Right lobe of liver (tissue), 6 donors: ENCODE measurements at regions not wholly inside any gene's neighbourhood (a gene's known extent, or its start where the extent isn't known, plus 50 kb on each side); places are given as distances from the start of the nearest gene placed in this dataset.

ENCODE experiments used
- ATAC-seq, 4 donors: fragments of 200-7000 bp; cut with Tn5 transposase; one replicate each; pipeline ENCODE4 v1.9.1; 2020; ENCODE audit warnings: mild to moderate bottlenecking in 4 of 4, moderate library complexity in 4 of 4
- DNase-seq, 3 donors: peaks; one replicate each; pipeline ENCODE4 v3.0.0-alpha.2; 2020
- H3K27ac ChIP-seq, 3 donors: fragments of 200-600 bp; one replicate each; pipeline ENCODE4 v1.8.0; 2022
- H3K27me3 ChIP-seq, 2 donors: fragments of 200-600 bp; one replicate each; pipeline ENCODE4 v1.8.0; 2022
- H3K36me3 ChIP-seq, 4 donors: fragments of 200-600 bp; sonication (generic) in 1 of 4; one replicate each; pipeline versions ENCODE4 v1.5.1 to v1.8.0; 2017 to 2022; ENCODE audit warnings: control low read depth in 1 of 4
- H3K4me1 ChIP-seq, 4 donors: fragments of 200-600 bp; sonication (generic) in 1 of 4; one replicate each; pipeline versions ENCODE4 v1.5.1 to v1.8.0; 2017 to 2022; ENCODE audit warnings: control low read depth in 1 of 4
- H3K4me3 ChIP-seq, 3 donors: fragments of 200-600 bp; one replicate each; pipeline ENCODE4 v1.8.0; 2022
- H3K9me3 ChIP-seq, 4 donors: fragments of 200-600 bp; sonication (generic) in 1 of 4; one replicate each; pipeline versions ENCODE4 v1.5.1 to v1.8.0; 2017 to 2022; ENCODE audit warnings: control low read depth in 1 of 4
- WGBS: methylation state at CpG from one replicate; pipeline ENCODE4 v1.1.6; 2018; ENCODE audit warnings: low coverage, low lambda C conversion rate; ENCODE audit not compliant: insufficient coverage; ENCODE audit errors: missing lambda C conversion rate; 5-methylcytosine and 5-hydroxymethylcytosine counted together
- intact Hi-C, 2 donors: fragments of 100-400 bp; cut with DNase I; formaldehyde crosslinking; loops; one replicate each; pipeline versions ENCODE4 v1.11.2 to v1.14.1; 2022
- TF ChIP-seq, protein P1 (sequence below), 4 donors: fragments of 200-600 bp in 3 of 4; fragments of 450-650 bp in 1 of 4; IDR thresholded peaks; one replicate each; pipeline versions ENCODE4 v1.5.1 to v1.8.0; 2016 to 2022; ENCODE audit warnings: antibody characterized with exemption in 4 of 4, mild to moderate bottlenecking in 2 of 4
- donor health status: DM: no; HTN: yes; CAD: no.
- donor health status: DM: no; HTN: no; CAD: no.
- donor health status: DM: no; HTN: no; CAD: no.
- donor health status: DM: no; HTN: yes; CAD: no.
- donor health status: DM: no; HTN: yes; CAD: no.

DNA sequence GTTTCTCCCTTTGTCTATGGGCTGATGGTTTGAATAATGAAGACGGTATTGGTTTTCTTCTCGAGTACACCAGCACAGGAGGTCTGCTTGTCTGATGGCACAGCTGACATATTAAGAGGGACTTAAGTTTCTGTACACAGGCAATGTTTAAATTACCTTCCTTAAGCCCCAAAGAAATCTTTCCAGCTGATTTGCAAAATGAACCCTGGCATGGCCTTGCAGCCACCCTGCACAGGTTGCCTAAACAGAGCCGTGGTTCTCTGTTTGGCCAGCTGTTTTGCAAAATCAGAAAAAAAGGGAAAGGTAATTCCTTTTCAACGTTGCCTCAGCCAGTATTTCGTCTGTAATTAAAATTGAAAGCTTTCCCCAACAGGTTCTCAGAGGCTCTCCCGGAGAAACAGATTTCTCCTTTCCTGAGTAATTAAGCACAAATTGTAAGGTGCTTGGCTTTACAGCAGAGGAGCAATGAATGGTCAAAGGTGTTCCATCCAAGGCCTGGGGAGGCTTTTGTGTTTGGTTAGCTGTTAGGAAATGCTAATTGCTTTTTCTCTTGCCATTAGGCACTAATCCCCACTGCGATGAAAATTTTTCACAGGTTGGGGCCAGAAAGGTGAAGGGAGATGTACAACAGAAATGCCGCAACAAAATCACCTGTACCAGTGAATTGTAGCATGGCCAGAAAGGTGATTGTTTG lies 138.9 kb downstream of the RASEF start:
- intact Hi-C loops = no loop called here
- no peak for ATAC-seq
- 50% methylated on average over 6 of the region's 8 CpGs for WGBS

More for the DNA sequence above, 138.9 kb downstream of the RASEF start:
- Histone ChIP-seq H3K27ac (no peak overlapping the region), H3K9me3 (no peaks in the 10 kb centered on the region), H3K4me1 (no peaks in the 10 kb centered on the region), H3K27me3 (no peaks in the 10 kb centered on the region), H3K36me3 (no peaks in the 10 kb centered on the region), H3K4me3 (no peak overlapping the region)
- no peak for DNase-seq
- TF ChIP-seq, protein P1, sequence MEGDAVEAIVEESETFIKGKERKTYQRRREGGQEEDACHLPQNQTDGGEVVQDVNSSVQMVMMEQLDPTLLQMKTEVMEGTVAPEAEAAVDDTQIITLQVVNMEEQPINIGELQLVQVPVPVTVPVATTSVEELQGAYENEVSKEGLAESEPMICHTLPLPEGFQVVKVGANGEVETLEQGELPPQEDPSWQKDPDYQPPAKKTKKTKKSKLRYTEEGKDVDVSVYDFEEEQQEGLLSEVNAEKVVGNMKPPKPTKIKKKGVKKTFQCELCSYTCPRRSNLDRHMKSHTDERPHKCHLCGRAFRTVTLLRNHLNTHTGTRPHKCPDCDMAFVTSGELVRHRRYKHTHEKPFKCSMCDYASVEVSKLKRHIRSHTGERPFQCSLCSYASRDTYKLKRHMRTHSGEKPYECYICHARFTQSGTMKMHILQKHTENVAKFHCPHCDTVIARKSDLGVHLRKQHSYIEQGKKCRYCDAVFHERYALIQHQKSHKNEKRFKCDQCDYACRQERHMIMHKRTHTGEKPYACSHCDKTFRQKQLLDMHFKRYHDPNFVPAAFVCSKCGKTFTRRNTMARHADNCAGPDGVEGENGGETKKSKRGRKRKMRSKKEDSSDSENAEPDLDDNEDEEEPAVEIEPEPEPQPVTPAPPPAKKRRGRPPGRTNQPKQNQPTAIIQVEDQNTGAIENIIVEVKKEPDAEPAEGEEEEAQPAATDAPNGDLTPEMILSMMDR (IDR thresholded peaks at IDR 0.05) = no peak
